ENCODE measurements at regions not wholly inside any gene's neighbourhood (a gene's known extent, or its start where the extent isn't known, plus 50 kb on each side); places are given as distances from the start of the nearest gene placed in this dataset.

- no peak for DNase-seq
Observed at GRCh38 chr16:26295625-26296304, 604.0 kb downstream of the HS3ST4 start.

DNA sequence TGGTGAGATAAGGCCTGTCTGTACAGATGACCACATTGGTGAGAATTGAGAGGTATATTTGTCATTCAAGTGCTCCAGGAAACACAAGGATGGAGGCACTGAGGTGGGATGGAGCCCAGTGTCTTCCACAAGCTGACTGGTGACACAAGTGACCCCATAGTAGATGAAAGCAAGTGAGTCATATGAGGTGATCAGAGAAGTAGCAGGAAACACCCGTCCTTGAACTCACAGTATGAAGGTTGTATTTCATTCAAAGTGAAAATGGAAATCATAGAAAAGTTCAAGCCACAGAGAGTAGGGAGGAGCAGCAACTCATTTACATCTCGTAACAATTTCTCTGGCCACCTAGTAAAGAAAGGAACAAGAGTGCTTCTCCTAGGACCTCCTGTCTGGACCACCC is 609.8 kb downstream of the HS3ST4 start:
- no peak for DNase-seq

- DNase-seq = no peak
Observed at GRCh38 chr16:26316683-26317464, 625.1 kb downstream of the HS3ST4 start.

DNA sequence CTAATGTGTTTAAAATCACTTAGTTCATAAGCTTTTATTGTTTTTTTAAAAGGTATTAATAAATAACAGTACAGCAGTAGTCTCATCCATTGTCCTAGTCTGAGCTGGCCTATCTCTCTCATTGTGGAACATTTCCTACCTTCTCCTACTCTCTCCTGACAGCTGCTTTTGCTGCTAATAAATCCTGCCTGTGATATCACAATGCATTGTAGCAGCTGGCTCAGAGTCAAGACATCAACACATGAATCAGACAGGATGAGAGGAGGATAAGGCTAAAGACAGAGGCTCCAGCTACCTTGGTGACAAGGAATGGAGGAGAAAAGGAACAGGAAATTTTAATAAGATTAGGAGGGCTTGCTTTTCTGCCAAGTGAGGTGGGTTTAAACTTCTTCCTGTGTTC is 626.1 kb downstream of the HS3ST4 start:
- no peak for DNase-seq

GRCh38 chr16:26330654-26331053 is 638.9 kb downstream of the HS3ST4 start:
- DNase-seq = no peak

DNA sequence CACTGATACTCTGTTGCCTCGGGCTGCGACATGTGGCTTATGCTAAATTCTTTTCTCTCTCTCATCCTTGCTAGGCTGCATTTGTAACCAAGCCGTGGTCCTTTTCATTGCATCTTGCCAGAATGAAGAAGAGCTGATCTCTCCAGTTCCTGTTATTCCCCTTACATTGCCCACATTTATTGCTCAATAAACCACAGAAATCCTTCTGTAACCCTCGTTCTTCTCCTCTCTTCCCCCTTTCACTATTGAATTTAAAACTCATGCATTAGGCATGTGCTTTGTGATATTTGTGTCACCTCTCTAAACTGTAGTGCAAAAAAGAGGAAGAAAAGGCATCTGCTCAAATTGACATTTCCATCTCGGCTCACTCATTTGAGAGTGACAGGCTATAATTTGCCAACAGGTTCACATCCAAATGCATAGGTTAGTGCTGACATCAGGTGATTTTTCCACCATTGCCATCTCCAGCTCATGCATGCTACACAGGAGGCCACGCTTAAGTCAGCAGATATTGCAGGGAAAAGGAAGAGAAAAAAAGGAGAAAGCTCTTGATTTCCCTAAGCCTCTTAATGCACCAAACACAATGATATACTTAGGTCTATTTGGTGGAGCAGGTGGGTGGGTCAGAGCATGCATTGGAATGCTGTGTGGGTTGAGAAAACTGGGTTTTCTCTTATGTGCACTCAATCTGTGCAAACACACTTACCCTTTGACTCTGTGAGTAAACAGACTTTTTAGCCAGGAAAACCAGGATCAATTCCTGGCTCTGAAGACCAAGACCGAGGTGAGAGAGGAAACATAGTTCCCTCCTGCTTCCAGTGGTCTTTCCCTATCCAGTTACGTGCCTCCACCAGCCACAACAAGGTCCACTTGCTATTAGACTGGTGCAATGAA is 642.7 kb downstream of the HS3ST4 start:
- no peak for DNase-seq

DNA sequence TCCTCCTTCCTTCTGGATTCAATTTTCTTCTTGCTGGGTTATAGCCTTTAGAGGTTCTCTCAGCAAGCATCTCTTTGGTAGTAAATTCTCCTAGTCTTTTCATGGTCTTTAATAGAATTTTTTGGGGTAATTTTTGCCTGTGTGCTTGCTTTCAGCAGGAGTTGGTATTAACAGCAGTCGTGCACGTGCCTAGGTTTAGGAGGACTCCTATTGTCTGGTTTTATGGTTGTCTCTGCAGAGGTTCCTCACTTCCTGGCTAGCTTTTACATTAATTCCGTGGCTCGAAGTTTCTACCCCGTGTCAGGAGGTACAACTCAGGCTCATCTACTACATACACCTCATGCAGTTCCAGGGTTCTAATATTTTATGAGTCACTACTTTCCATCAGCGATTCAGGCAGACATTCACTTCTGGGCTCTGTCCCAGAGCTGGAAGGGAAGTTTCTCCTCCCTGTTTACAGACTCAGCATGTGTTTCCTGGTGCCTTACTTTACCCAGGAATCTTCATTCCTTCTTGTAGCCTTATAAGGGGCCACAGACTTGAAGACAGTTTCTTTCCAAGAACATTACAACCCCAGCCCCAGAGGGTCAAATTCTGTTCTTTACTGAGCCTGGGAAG is 643.6 kb downstream of the HS3ST4 start:
- no peak for DNase-seq

GRCh38 chr16:26342621-26343020 is 650.9 kb downstream of the HS3ST4 start:
- no peak for DNase-seq

DNA sequence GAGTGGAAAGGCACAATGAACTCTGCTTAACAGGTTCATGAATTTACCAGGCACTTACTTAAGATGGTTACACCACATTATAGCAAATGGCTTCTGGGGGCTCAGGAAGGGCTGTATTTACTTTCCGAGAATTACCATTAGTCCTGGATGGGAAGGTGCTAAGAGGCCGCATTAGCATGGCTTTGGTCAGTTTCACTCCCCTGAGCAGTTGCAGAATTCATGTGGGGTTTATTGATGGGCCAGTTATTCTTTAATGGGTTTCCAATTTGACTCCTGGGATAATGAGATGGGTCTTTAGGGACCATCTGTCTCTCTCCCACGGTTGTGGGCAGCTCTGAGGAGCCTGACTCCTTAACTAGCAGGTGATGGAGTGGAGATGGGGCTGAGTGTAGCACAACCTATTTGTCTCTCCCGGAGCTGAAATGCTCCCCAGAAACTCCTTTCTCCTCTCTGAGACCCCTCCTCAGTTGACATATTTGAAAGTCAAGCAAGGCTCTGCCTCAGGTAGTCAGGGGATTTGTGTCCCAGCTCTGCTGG is 652.5 kb downstream of the HS3ST4 start:
- DNase-seq = no peak

- DNase-seq = no peak
Observed at GRCh38 chr16:26344976-26345375, 653.2 kb downstream of the HS3ST4 start.

DNA sequence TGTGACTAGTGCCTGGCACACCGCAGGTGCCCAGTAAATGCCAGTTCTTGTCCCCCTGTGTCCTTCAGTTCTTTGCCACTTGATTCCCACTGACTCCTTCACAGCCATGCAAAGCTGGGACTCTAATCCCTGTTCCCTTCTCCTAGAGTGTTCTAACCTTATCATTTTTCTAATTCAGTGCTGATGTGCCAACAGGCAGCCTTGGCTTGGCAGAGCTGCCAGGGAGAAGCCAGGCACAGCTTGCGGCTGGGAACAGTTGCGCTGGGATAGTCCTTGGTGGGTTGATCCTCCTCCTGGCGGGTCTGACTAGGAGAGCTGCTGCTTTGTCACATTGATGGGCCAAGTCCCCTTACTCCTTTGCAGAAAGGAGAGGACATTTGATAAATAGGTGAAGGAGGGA is 654.2 kb downstream of the HS3ST4 start:
- DNase-seq = no peak

DNA sequence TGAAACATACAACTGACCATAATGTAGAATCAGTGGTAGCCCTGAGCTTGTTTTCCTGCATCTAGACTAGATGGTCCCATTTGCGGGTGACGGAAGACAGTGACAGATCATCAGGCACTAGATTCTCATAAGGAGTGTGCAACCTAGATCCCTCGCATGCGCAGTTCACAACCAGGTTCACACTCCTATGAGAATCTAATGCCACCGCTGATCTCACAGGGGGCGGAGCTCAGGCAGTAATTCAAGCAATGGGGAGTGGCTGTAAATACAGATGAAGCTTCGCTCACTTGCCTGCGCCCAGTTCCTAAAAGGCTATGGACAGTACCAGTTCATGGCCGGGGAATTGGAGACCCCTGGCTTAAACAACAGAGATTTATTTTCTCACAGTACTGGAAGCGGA is 656.3 kb downstream of the HS3ST4 start:
- no peak for DNase-seq

DNA sequence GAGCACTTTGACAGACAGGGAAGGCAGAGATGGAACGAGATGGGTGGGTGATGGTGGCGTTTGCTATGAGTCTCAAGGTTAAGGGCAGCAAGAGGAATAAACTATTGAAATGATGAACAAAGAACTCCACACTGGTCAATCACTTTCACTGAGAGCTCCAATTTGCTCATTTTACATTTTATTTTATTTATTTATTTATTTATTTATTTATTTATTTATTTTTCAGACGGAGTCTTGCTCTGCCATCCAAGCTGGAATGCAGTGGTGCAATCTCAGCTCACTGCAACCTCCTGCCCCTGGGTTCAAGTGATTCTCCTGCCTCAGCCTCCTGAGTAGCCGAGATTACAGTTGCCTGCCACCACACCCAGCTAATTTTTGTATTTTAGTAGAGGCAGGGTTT is 669.1 kb downstream of the HS3ST4 start:
- no peak for DNase-seq

DNA sequence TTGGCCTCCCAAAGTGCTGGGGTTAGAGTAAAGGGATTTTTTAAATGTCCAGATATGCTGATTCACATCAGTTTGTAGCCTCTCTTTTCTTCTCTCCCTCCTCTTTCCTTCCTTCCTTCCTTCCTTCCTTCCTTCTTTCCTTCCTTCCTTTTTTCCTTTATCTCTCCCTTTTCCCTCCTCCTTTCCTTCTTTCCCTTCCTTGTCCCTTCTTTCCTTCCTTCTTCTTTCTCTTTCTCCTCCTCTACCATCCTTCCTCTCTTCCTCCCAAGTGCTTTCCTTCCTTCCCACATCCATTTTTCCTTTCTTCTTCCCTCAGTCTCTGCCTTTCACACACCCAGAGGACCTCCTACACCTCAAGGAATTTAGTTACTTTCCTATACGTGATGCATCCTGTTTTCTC is 671.8 kb downstream of the HS3ST4 start:
- DNase-seq = no peak

GRCh38 chr16:26365161-26365940 is 673.6 kb downstream of the HS3ST4 start:
- no peak for DNase-seq

DNA sequence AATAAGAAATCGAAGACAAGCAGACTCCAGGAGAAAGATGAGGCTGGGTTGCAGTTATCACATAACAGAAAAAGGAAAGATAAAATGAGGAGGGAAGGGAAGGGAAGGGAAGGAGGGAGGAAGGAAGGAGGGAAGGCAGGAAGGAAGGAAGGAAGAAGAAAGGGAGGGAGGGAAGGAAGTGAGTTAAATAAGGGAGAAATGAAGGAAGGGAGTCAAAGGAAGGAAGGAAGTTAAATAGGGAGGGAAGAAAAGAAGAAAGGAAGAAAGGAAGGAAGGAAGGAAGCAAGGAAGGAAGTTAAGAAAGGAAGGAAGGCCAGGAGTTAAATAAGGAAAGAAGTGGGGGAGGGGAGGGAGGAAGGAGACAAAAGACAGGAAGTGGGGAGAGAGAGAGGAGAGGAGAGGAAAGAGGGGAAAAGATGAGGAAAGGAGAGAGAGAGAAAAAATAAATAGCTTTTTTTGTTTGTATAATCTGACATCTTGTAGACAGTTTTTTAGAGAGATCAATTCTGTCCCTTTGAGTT is 679.6 kb downstream of the HS3ST4 start:
- no peak for DNase-seq

- DNase-seq = no peak
Observed at GRCh38 chr16:26374279-26374925, 682.6 kb downstream of the HS3ST4 start.

DNA sequence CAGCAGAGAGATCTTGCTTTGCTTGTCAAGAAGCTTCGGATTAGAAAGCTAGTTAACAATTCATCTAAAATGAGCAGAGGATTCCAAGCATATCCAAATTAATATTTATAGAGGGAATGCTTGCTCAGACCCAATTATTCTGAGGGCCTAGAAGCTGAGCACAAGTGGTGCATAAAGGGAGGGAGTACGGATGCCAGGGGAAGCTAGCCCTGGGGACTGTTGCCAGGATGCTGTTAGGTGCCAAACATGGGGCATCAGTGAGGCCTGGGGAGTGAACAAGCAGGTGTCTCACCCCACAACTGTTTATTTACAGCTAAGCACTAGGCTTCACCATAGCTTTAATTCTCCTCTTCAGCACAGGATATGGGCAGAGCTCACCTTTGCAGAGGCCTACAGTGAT is 684.1 kb upstream of the C16orf82 start:
- no peak for DNase-seq

- DNase-seq = no peak
Observed at GRCh38 chr16:26386096-26386495, 680.6 kb upstream of the C16orf82 start.

DNA sequence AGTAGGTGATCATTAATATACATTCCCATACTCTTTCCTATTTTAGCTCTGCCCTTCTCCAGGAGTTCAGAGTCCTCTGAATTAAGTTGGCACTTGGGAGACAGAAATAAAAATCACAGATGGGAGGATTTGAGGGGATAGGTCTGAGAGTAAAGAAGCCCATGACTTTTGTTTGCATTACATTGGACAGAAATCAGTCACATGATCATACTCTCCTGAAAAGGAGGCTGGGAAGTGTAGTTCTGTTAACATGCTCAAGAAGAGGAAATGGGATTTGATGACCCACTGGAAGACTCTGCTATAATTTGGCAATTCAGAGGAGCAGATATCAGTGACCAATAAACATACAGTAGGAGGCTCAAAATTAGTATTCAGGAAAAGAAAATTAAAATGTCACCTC is 674.9 kb upstream of the C16orf82 start:
- DNase-seq = no peak

- no peak for DNase-seq
Observed at GRCh38 chr16:26394409-26394808, 672.3 kb upstream of the C16orf82 start.
